ENCODE measurements at regions not wholly inside any gene's neighbourhood (a gene's known extent, or its start where the extent isn't known, plus 50 kb on each side); places are given as distances from the start of the nearest gene placed in this dataset.

GRCh38 chr4:133777661-133778060 lies 423.9 kb downstream of the PABPC4L start:
- no peak for ATAC-seq
- Histone ChIP-seq H3K4me3 (ENCODE audit: low read length) (no peak overlapping the region), H3K9me3 (ENCODE audit: low read length) (no peaks in the 10 kb centered on the region), H4K20me1 (ENCODE audit: low read length) (no peaks in the 10 kb centered on the region), H2AFZ (ENCODE audit: low read length) (no peak overlapping the region), H3K79me2 (ENCODE audit: low read length) (no peaks in the 10 kb centered on the region), H3K4me2 (ENCODE audit: low read length) (no peak overlapping the region), H3K27me3 (ENCODE audit: low read length) (no peaks in the 10 kb centered on the region), H3K36me3 (ENCODE audit: low read depth, low read length) (no peaks in the 10 kb centered on the region), H3K4me1 (ENCODE audit: insufficient read depth, low read length) (no peaks in the 10 kb centered on the region), H3K27ac (ENCODE audit: low read length) (no peak overlapping the region), H3K9me2 (replicated peaks; ENCODE audit: low read length) (no peaks in the 10 kb centered on the region), H3F3A (ENCODE audit: low read length, unreplicated experiment) (no peaks in the 10 kb centered on the region), H3K9ac (ENCODE audit: low read length) (no peak overlapping the region)
- intact Hi-C loops (cut with micrococcal nuclease): no loop called here
- ChIA-PET CTCF (no interaction called here), POLR2A (ENCODE audit: unreplicated experiment) (interaction anchor here (0.6 kb wide), 1 partner anchor 13 kb away, joined by 4 read pairs; no protein-coding TSS in a partner anchor)
- DNase-seq: no peak
- BruUV-seq (replicated peaks): no TSS peak
- TF ChIP-seq EZH2phosphoT487 (IDR thresholded peaks at IDR 0.05; ENCODE audit: borderline replicate concordance, low read length) (no peak), EZH2 (IDR thresholded peaks at IDR 0.05; ENCODE audit: low read length, unreplicated experiment) (no peak)
- TF ChIP-seq, protein P1, sequence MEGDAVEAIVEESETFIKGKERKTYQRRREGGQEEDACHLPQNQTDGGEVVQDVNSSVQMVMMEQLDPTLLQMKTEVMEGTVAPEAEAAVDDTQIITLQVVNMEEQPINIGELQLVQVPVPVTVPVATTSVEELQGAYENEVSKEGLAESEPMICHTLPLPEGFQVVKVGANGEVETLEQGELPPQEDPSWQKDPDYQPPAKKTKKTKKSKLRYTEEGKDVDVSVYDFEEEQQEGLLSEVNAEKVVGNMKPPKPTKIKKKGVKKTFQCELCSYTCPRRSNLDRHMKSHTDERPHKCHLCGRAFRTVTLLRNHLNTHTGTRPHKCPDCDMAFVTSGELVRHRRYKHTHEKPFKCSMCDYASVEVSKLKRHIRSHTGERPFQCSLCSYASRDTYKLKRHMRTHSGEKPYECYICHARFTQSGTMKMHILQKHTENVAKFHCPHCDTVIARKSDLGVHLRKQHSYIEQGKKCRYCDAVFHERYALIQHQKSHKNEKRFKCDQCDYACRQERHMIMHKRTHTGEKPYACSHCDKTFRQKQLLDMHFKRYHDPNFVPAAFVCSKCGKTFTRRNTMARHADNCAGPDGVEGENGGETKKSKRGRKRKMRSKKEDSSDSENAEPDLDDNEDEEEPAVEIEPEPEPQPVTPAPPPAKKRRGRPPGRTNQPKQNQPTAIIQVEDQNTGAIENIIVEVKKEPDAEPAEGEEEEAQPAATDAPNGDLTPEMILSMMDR (conservative IDR thresholded peaks at IDR 0.05; ENCODE audit: low read depth, low read length): no peak

- no peak overlapping the region for H3K9ac ChIP-seq (ENCODE audit: low read length)
- no peaks in the 10 kb centered on the region for H3K9me2 ChIP-seq (replicated peaks; ENCODE audit: low read length)
- H3K79me2 ChIP-seq (ENCODE audit: low read length): no peaks in the 10 kb centered on the region
- H3K9me3 ChIP-seq (ENCODE audit: low read length): no peaks in the 10 kb centered on the region
- TF ChIP-seq EZH2phosphoT487 (IDR thresholded peaks at IDR 0.05; ENCODE audit: borderline replicate concordance, low read length) (no peak), EZH2 (IDR thresholded peaks at IDR 0.05; ENCODE audit: low read length, unreplicated experiment) (no peak)
- TF ChIP-seq, protein P1 (conservative IDR thresholded peaks at IDR 0.05; ENCODE audit: low read depth, low read length): no peak
- H3K4me1 ChIP-seq (ENCODE audit: insufficient read depth, low read length): no peaks in the 10 kb centered on the region
- POLR2A ChIA-PET (ENCODE audit: unreplicated experiment): no interaction called here
- DNase-seq: no peak
- H4K20me1 ChIP-seq (ENCODE audit: low read length): no peaks in the 10 kb centered on the region
- no peak overlapping the region for H3K4me2 ChIP-seq (ENCODE audit: low read length)
- no peak overlapping the region for H3K27ac ChIP-seq (ENCODE audit: low read length)
- H3K4me3 ChIP-seq (ENCODE audit: low read length): no peak overlapping the region
- H2AFZ ChIP-seq (ENCODE audit: low read length): no peak overlapping the region
- CTCF ChIA-PET: no interaction called here
- intact Hi-C loops (cut with micrococcal nuclease): no loop called here
- no peaks in the 10 kb centered on the region for H3K27me3 ChIP-seq (ENCODE audit: low read length)
- no peak for ATAC-seq
- no peaks in the 10 kb centered on the region for H3F3A ChIP-seq (ENCODE audit: low read length, unreplicated experiment)
- no TSS peak for BruUV-seq (replicated peaks)
- no peaks in the 10 kb centered on the region for H3K36me3 ChIP-seq (ENCODE audit: low read depth, low read length)
Measured at GRCh38 chr4:133776961-133777360, 424.6 kb downstream of the PABPC4L start.

GRCh38 chr4:133776503-133776902 lies 425.1 kb downstream of the PABPC4L start:
- CTCF ChIA-PET: no interaction called here
- Histone ChIP-seq H4K20me1 (ENCODE audit: low read length) (no peaks in the 10 kb centered on the region), H3K9ac (ENCODE audit: low read length) (no peak overlapping the region), H3K4me1 (ENCODE audit: insufficient read depth, low read length) (no peaks in the 10 kb centered on the region), H3K9me2 (replicated peaks; ENCODE audit: low read length) (no peaks in the 10 kb centered on the region), H3K27me3 (ENCODE audit: low read length) (no peaks in the 10 kb centered on the region), H3K79me2 (ENCODE audit: low read length) (no peaks in the 10 kb centered on the region), H3K36me3 (ENCODE audit: low read depth, low read length) (no peaks in the 10 kb centered on the region), H3K4me2 (ENCODE audit: low read length) (no peak overlapping the region), H3K4me3 (ENCODE audit: low read length) (no peak overlapping the region), H3F3A (ENCODE audit: low read length, unreplicated experiment) (no peaks in the 10 kb centered on the region), H3K9me3 (ENCODE audit: low read length) (no peaks in the 10 kb centered on the region), H3K27ac (ENCODE audit: low read length) (no peak overlapping the region), H2AFZ (ENCODE audit: low read length) (no peak overlapping the region)
- DNase-seq: no peak
- POLR2A ChIA-PET (ENCODE audit: unreplicated experiment): interaction anchor here (0.5 kb wide), 1 partner anchor 363 kb away, joined by 3 read pairs; no protein-coding TSS in a partner anchor
- TF ChIP-seq, protein P1 (conservative IDR thresholded peaks at IDR 0.05; ENCODE audit: low read depth, low read length): no peak
- TF ChIP-seq EZH2 (IDR thresholded peaks at IDR 0.05; ENCODE audit: low read length, unreplicated experiment) (no peak), EZH2phosphoT487 (IDR thresholded peaks at IDR 0.05; ENCODE audit: borderline replicate concordance, low read length) (no peak)
- no peak for ATAC-seq
- BruUV-seq (replicated peaks): no TSS peak
- intact Hi-C loops (cut with micrococcal nuclease): no loop called here

All from PC-3 (cell line).